A673 (cell line): ENCODE measurements at regions not wholly inside any gene's neighbourhood (a gene's known extent, or its start where the extent isn't known, plus 50 kb on each side); places are given as distances from the start of the nearest gene placed in this dataset.

Experiments used
- BruUV-seq: library from RNA; stranded (reverse); fragments of 400-500 nt; replicated peaks from 2 replicates; lab custom pipeline; 2021; lab: Mats Ljungman, UMichigan
- CTCF ChIA-PET: fragments of 300-600 bp; sonication (Branson Sonifier 250); formaldehyde crosslinking; loops from one replicate; lab custom pipeline; 2022; ENCODE audit warnings: antibody characterized with exemption; lab: Charles Lee
- POLR2A ChIA-PET: fragments of 300-600 bp; sonication (Branson Sonifier 250); formaldehyde crosslinking; loops from one replicate; lab custom pipeline; 2022; ENCODE audit warnings: antibody characterized with exemption; ENCODE audit not compliant: low non-redundant PET; lab: Charles Lee
- DNase-seq: peaks from one replicate; pipeline ENCODE4 v3.0.0-alpha.2; 2015; ENCODE audit warnings: low spot score
- H3K27ac ChIP-seq: fragments of 200-600 bp; sonication (generic); 2 replicates; pipeline ENCODE4 v1.5.1; 2016; ENCODE audit warnings: mixed run types, low read depth, mild to moderate bottlenecking, mixed read lengths, antibody characterized with exemption, low read length; ENCODE audit not compliant: poor library complexity, severe bottlenecking
- H3K27me3 ChIP-seq: fragments of 200-600 bp; sonication (generic); replicated peaks from 2 replicates; pipeline ENCODE4 v1.6.1; 2017; ENCODE audit warnings: mixed run types, low read depth, mild to moderate bottlenecking, mixed read lengths, antibody characterized with exemption, low read length; ENCODE audit not compliant: insufficient read depth, poor library complexity
- H3K36me3 ChIP-seq: fragments of 200-600 bp; sonication (generic); 2 replicates; pipeline ENCODE4 v1.6.1; 2016; ENCODE audit warnings: mixed run types, mild to moderate bottlenecking, mixed read lengths, antibody characterized with exemption, low read length; ENCODE audit not compliant: insufficient read depth, poor library complexity, severe bottlenecking
- H3K4me1 ChIP-seq: fragments of 200-600 bp; sonication (generic); 2 replicates; pipeline ENCODE4 v1.6.1; 2017; ENCODE audit warnings: mixed run types, mild to moderate bottlenecking, mixed read lengths, antibody characterized with exemption, low read length; ENCODE audit not compliant: insufficient read depth, poor library complexity, severe bottlenecking
- H3K4me3 ChIP-seq: fragments of 200-600 bp; sonication (generic); 2 replicates; pipeline ENCODE4 v1.5.1; 2016; ENCODE audit warnings: low read depth, mixed run types, mild to moderate bottlenecking, mixed read lengths, low read length; ENCODE audit not compliant: poor library complexity, severe bottlenecking
- H3K9me3 ChIP-seq: fragments of 200-600 bp; sonication (generic); 2 replicates; pipeline ENCODE4 v1.6.1; 2016; ENCODE audit warnings: mixed run types, low read depth, mild to moderate bottlenecking, mixed read lengths, antibody characterized with exemption, low read length; ENCODE audit not compliant: poor library complexity, severe bottlenecking
- CTCF ChIP-seq: fragments of 300-800, 200-600 bp; sonication (generic); conservative IDR thresholded peaks from 2 replicates; pipeline ENCODE4 v1.5.1; 2017; ENCODE audit warnings: low read depth, mild to moderate bottlenecking, antibody characterized with exemption, low read length, moderate library complexity, mixed read lengths
- EZH2 ChIP-seq: fragments of 200-600 bp; sonication (generic); IDR thresholded peaks from 2 replicates; pipeline ENCODE4 v1.6.1; 2017; ENCODE audit warnings: borderline replicate concordance, low read depth, mild to moderate bottlenecking, mixed read lengths, antibody characterized with exemption, low read length; ENCODE audit not compliant: poor library complexity, severe bottlenecking
- intact Hi-C: fragments of 100-400 bp; cut with micrococcal nuclease; formaldehyde crosslinking; loops from one replicate; pipeline ENCODE4 v1.10.0; 2022; ENCODE audit not compliant: unreplicated experiment

DNA sequence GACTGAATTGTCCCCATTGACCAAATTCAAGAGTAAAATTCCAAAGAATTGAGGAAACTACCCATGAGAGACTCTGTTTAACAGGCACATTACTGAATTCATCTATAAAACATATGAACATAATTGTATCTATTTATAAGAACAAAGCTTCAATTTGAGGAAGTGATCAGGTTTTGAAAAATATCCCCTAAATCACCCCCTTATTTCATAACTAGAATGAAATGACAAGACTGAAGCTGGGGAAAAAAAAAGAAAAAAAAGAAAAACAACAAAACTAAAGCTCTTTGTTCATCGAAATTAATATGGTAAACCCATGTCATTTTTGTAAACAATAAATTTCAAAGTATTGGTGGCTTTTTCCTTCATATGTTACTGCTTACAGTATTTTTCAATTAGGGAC is 184.9 kb upstream of the SEMA3A start:
- CTCF ChIA-PET: no interaction called here
- TF ChIP-seq CTCF: no peak
- TF ChIP-seq EZH2: no peak
- POLR2A ChIA-PET: no interaction called here
- no TSS peak for BruUV-seq
- H3K27ac ChIP-seq: no peak overlapping the region
- H3K27me3 ChIP-seq: no peaks in the 10 kb centered on the region
- H3K4me3 ChIP-seq: no peak overlapping the region
- H3K4me1 ChIP-seq: no peaks in the 10 kb centered on the region
- no peaks in the 10 kb centered on the region for H3K36me3 ChIP-seq
- no peaks in the 10 kb centered on the region for H3K9me3 ChIP-seq
- DNase-seq: no peak
- intact Hi-C loops: no loop called here

- no peak overlapping the region for H3K27ac ChIP-seq
- intact Hi-C loops: no loop called here
- H3K27me3 ChIP-seq: no peaks in the 10 kb centered on the region
- no peaks in the 10 kb centered on the region for H3K9me3 ChIP-seq
- ChIA-PET POLR2A (no interaction called here), CTCF (no interaction called here)
- no peak for TF ChIP-seq CTCF
- TF ChIP-seq EZH2: no peak
- BruUV-seq: no TSS peak
- no peaks in the 10 kb centered on the region for H3K4me1 ChIP-seq
- DNase-seq: peak; percentile 22
- H3K4me3 ChIP-seq: no peak overlapping the region
- no peaks in the 10 kb centered on the region for H3K36me3 ChIP-seq
Observed at GRCh38 chr7:84372712-84373111, 178.1 kb upstream of the SEMA3A start.

DNA sequence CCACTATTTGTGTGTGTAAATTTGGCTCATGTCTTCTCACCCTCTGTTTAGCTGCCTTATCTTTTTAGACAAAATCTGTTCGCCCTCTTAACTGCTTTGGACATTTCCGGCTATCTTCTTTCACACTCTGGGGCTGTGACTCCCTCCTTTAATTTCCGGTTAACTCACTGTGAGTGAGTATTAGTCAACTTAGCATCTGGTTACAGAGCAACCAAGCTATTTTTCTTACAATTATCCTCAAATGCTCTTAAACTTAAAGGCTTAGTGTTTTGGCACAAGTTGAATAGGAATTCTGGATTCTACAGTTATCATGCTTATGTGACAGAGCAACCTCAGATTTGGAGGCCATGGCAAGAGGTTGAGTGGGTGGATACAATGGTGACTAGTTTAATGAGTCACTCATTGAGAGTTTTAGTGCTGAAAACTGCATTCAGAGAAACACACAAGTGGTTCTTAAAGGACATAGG is 177.6 kb upstream of the SEMA3A start:
- no peaks in the 10 kb centered on the region for H3K9me3 ChIP-seq
- ChIA-PET CTCF (no interaction called here), POLR2A (no interaction called here)
- intact Hi-C loops: no loop called here
- H3K4me3 ChIP-seq: no peak overlapping the region
- H3K36me3 ChIP-seq: no peaks in the 10 kb centered on the region
- BruUV-seq: no TSS peak
- TF ChIP-seq CTCF (no peak), EZH2 (no peak)
- no peaks in the 10 kb centered on the region for H3K4me1 ChIP-seq
- no peak overlapping the region for H3K27ac ChIP-seq
- no peaks in the 10 kb centered on the region for H3K27me3 ChIP-seq
- peak; percentile 91 for DNase-seq
